ENCODE measurements at regions not wholly inside any gene's neighbourhood (a gene's known extent, or its start where the extent isn't known, plus 50 kb on each side); places are given as distances from the start of the nearest gene placed in this dataset.

GRCh38 chr10:106107706-106108105 lies 1056.8 kb downstream of the SORCS1 start:
- Histone ChIP-seq H3K4me1 (no peaks in the 10 kb centered on the region), H3K27ac (no peak overlapping the region), H3K9me3 (no peaks in the 10 kb centered on the region), H3K4me3 (no peak overlapping the region), H3K27me3 (ENCODE audit: insufficient read depth in 3 of 3, low read length in 2 of 3) (no peaks in the 10 kb centered on the region), H3K36me3 (ENCODE audit: insufficient read depth in 1 of 2, low read depth in 1 of 2) (no peaks in the 10 kb centered on the region)
- TF ChIP-seq CTCF (IDR thresholded peaks at IDR 0.05): no peak
- intact Hi-C loops (cut with DNase I): no loop called here
- ATAC-seq (no peak), DNase-seq (no peak)

GRCh38 chr10:106106114-106106513 lies 1058.4 kb downstream of the SORCS1 start:
- H3K27ac ChIP-seq: no peak overlapping the region
- intact Hi-C loops (cut with DNase I): no loop called here
- DNase-seq: no peak
- no peak for TF ChIP-seq CTCF (IDR thresholded peaks at IDR 0.05)
- WGBS, 3 donors: 71 to 86% (median 77%) methylated on average over 2 of the region's 2 CpGs
- ATAC-seq: no peak
- H3K4me1 ChIP-seq: no peaks in the 10 kb centered on the region
- no peaks in the 10 kb centered on the region for H3K27me3 ChIP-seq (ENCODE audit: insufficient read depth in 3 of 3, low read length in 2 of 3)
- no peak overlapping the region for H3K4me3 ChIP-seq
- no peaks in the 10 kb centered on the region for H3K9me3 ChIP-seq
- no peaks in the 10 kb centered on the region for H3K36me3 ChIP-seq (ENCODE audit: insufficient read depth in 1 of 2, low read depth in 1 of 2)

GRCh38 chr10:106089855-106090254 lies 1074.7 kb downstream of the SORCS1 start:
- no peak for TF ChIP-seq CTCF (IDR thresholded peaks at IDR 0.05)
- ATAC-seq (no peak), DNase-seq (no peak)
- Histone ChIP-seq H3K9me3 (no peaks in the 10 kb centered on the region), H3K36me3 (ENCODE audit: insufficient read depth in 1 of 2, low read depth in 1 of 2) (no peaks in the 10 kb centered on the region), H3K4me1 (no peaks in the 10 kb centered on the region), H3K27me3 (ENCODE audit: insufficient read depth in 3 of 3, low read length in 2 of 3) (no peaks in the 10 kb centered on the region), H3K27ac (no peak overlapping the region), H3K4me3 (no peak overlapping the region)
- intact Hi-C loops (cut with DNase I): no loop called here

- no peak for ATAC-seq
- H3K27me3 ChIP-seq (ENCODE audit: insufficient read depth in 3 of 3, low read length in 2 of 3): no peaks in the 10 kb centered on the region
- H3K4me1 ChIP-seq: no peaks in the 10 kb centered on the region
- no peak overlapping the region for H3K27ac ChIP-seq
- intact Hi-C loops (cut with DNase I): no loop called here
- WGBS, 3 donors: 94 to 100% (median 97%) methylated on average over 1 of the region's 1 CpG
- H3K4me3 ChIP-seq: no peak overlapping the region
- H3K9me3 ChIP-seq: no peaks in the 10 kb centered on the region
- H3K36me3 ChIP-seq (ENCODE audit: insufficient read depth in 1 of 2, low read depth in 1 of 2): no peaks in the 10 kb centered on the region
- no peak for TF ChIP-seq CTCF (IDR thresholded peaks at IDR 0.05)
- DNase-seq: no peak
Observed at GRCh38 chr10:106086391-106086790, 1078.1 kb downstream of the SORCS1 start.

- H3K36me3 ChIP-seq (ENCODE audit: insufficient read depth in 1 of 2, low read depth in 1 of 2): no peaks in the 10 kb centered on the region
- intact Hi-C loops (cut with DNase I): no loop called here
- H3K4me1 ChIP-seq: no peaks in the 10 kb centered on the region
- no peak overlapping the region for H3K4me3 ChIP-seq
- no peaks in the 10 kb centered on the region for H3K9me3 ChIP-seq
- no peak overlapping the region for H3K27ac ChIP-seq
- ATAC-seq (no peak), DNase-seq (no peak)
- WGBS, 3 donors: 68 to 73% (median 73%) methylated on average over 2 of the region's 2 CpGs
- no peaks in the 10 kb centered on the region for H3K27me3 ChIP-seq (ENCODE audit: insufficient read depth in 3 of 3, low read length in 2 of 3)
- TF ChIP-seq CTCF (IDR thresholded peaks at IDR 0.05): no peak
Observed at GRCh38 chr10:106083572-106083971, 1080.9 kb downstream of the SORCS1 start.

Measured in psoas muscle (tissue), 7 donors.